ENCODE measurements at regions not wholly inside any gene's neighbourhood (a gene's known extent, or its start where the extent isn't known, plus 50 kb on each side); places are given as distances from the start of the nearest gene placed in this dataset.

DNA sequence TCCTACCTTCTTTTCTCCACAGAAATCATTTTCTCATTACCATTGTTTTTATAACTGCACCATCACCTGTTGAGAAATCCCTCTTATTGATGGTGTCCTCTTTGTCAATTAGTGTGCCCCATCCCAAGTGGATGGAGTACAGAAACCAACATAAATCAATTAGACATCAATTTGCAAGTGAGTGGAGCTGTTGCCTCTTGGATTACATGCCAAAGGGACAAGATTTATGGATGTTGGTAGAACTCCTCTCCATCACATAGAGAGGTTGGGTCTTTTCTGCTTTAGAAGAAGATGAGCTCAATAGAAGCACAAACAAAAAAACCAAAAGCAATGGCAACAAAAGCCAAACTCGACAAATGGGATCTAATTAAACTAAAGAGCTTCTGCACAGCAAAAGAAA lies 973.5 kb downstream of the CDH11 start:
- no peaks in the 10 kb centered on the region for H3K9me2 ChIP-seq (ENCODE audit: insufficient read depth, low read length)
- no peaks in the 10 kb centered on the region for H3K9me3 ChIP-seq (ENCODE audit: low read length)
- no peaks in the 10 kb centered on the region for H3K27me3 ChIP-seq (ENCODE audit: insufficient read depth, low read depth, low read length)
- H3K27ac ChIP-seq (ENCODE audit: low read length), result no peak overlapping the region
- no peak overlapping the region for H2AFZ ChIP-seq (ENCODE audit: low read depth, low read length)
- H3K79me2 ChIP-seq (replicated peaks; ENCODE audit: insufficient read depth, low read length), result no peaks in the 10 kb centered on the region
- no peaks in the 10 kb centered on the region for H3F3A ChIP-seq (ENCODE audit: insufficient read depth, low read length, poor library complexity, severe bottlenecking)
- H3K36me3 ChIP-seq (ENCODE audit: insufficient read depth, low read length), result no peaks in the 10 kb centered on the region
- H4K20me1 ChIP-seq (ENCODE audit: insufficient read depth), result no peaks in the 10 kb centered on the region
- H3K4me3 ChIP-seq (ENCODE audit: low read length), result no peak overlapping the region
- H3K9ac ChIP-seq (ENCODE audit: low read length), result no peak overlapping the region
- no peak for TF ChIP-seq RAD21 (conservative IDR thresholded peaks at IDR 0.05)
- H3K4me2 ChIP-seq (ENCODE audit: low read length), result no peak overlapping the region

DNA sequence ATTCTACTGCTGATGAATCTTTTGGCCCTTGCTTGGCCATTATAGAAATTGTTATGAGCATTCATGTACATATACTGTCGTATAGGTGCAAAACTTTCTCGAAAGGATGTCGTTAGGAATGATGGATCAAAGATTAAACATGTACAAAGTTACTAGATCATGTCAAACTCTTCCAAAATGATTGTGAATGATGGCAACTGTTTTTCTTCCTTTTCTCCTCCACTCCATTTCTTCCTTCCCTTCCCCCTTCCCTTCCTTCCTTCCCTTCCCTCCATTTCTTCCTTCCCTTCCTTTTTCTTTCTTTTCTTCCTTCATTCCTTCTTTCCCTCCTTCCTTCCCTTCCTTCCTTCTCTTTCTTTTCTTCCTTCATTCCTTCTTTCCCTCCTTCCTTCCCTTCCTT lies 973.9 kb downstream of the CDH11 start:
- Histone ChIP-seq H3K9ac (ENCODE audit: low read length) (no peak overlapping the region), H3K36me3 (ENCODE audit: insufficient read depth, low read length) (no peaks in the 10 kb centered on the region), H3K9me2 (ENCODE audit: insufficient read depth, low read length) (no peaks in the 10 kb centered on the region), H3K4me2 (ENCODE audit: low read length) (no peak overlapping the region), H3K9me3 (ENCODE audit: low read length) (no peaks in the 10 kb centered on the region), H3K27me3 (ENCODE audit: insufficient read depth, low read depth, low read length) (no peaks in the 10 kb centered on the region), H4K20me1 (ENCODE audit: insufficient read depth) (no peaks in the 10 kb centered on the region), H3F3A (ENCODE audit: insufficient read depth, low read length, poor library complexity, severe bottlenecking) (no peaks in the 10 kb centered on the region), H3K4me3 (ENCODE audit: low read length) (no peak overlapping the region), H3K27ac (ENCODE audit: low read length) (no peak overlapping the region), H2AFZ (ENCODE audit: low read depth, low read length) (no peak overlapping the region), H3K79me2 (replicated peaks; ENCODE audit: insufficient read depth, low read length) (no peaks in the 10 kb centered on the region)
- TF ChIP-seq MXI1 (conservative IDR thresholded peaks at IDR 0.05; ENCODE audit: poor library complexity, severe bottlenecking) (no peak), POLR2AphosphoS5 (IDR thresholded peaks at IDR 0.05) (no peak), EP300 (conservative IDR thresholded peaks at IDR 0.05; ENCODE audit: poor library complexity, severe bottlenecking) (no peak)

DNA sequence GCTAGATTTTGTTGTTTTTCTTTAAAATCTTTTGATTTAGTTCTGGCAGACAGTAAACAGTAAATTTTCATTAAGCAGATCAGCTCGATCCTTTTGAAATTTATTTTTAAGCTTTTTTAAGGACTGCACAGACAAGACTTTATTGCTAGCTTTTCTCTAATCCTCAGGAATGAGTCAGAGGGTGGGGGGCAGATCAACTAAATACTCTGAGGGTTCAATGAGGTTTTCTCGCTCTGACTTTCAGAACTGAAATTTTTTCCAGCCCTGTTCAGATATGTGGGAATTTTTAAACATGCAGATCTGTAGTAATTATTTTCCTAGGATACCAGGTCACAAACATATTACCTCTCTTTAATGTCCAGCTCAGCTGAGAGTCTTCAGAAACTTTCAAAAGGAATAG lies 977.2 kb downstream of the CDH11 start:
- no peaks in the 10 kb centered on the region for H3F3A ChIP-seq (ENCODE audit: insufficient read depth, low read length, poor library complexity, severe bottlenecking)
- H3K9ac ChIP-seq (ENCODE audit: low read length), result no peak overlapping the region
- no peaks in the 10 kb centered on the region for H3K36me3 ChIP-seq (ENCODE audit: insufficient read depth, low read length)
- no peak overlapping the region for H3K27ac ChIP-seq (ENCODE audit: low read length)
- H2AFZ ChIP-seq (ENCODE audit: low read depth, low read length), result no peak overlapping the region
- TF ChIP-seq, protein P1, sequence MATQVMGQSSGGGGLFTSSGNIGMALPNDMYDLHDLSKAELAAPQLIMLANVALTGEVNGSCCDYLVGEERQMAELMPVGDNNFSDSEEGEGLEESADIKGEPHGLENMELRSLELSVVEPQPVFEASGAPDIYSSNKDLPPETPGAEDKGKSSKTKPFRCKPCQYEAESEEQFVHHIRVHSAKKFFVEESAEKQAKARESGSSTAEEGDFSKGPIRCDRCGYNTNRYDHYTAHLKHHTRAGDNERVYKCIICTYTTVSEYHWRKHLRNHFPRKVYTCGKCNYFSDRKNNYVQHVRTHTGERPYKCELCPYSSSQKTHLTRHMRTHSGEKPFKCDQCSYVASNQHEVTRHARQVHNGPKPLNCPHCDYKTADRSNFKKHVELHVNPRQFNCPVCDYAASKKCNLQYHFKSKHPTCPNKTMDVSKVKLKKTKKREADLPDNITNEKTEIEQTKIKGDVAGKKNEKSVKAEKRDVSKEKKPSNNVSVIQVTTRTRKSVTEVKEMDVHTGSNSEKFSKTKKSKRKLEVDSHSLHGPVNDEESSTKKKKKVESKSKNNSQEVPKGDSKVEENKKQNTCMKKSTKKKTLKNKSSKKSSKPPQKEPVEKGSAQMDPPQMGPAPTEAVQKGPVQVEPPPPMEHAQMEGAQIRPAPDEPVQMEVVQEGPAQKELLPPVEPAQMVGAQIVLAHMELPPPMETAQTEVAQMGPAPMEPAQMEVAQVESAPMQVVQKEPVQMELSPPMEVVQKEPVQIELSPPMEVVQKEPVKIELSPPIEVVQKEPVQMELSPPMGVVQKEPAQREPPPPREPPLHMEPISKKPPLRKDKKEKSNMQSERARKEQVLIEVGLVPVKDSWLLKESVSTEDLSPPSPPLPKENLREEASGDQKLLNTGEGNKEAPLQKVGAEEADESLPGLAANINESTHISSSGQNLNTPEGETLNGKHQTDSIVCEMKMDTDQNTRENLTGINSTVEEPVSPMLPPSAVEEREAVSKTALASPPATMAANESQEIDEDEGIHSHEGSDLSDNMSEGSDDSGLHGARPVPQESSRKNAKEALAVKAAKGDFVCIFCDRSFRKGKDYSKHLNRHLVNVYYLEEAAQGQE (IDR thresholded peaks at IDR 0.05; ENCODE audit: borderline replicate concordance), result no peak
- TF ChIP-seq EZH2 (IDR thresholded peaks at IDR 0.05; ENCODE audit: borderline replicate concordance, insufficient read depth, low read length, poor library complexity, severe bottlenecking) (no peak), TAF1 (IDR thresholded peaks at IDR 0.05; ENCODE audit: low read depth) (no peak), SMC3 (conservative IDR thresholded peaks at IDR 0.05; ENCODE audit: poor library complexity) (no peak), RAD21 (conservative IDR thresholded peaks at IDR 0.05) (no peak), EP300 (conservative IDR thresholded peaks at IDR 0.05; ENCODE audit: poor library complexity, severe bottlenecking) (no peak), POLR2AphosphoS5 (IDR thresholded peaks at IDR 0.05) (no peak), MXI1 (conservative IDR thresholded peaks at IDR 0.05; ENCODE audit: poor library complexity, severe bottlenecking) (no peak)
- TF ChIP-seq, protein P2, sequence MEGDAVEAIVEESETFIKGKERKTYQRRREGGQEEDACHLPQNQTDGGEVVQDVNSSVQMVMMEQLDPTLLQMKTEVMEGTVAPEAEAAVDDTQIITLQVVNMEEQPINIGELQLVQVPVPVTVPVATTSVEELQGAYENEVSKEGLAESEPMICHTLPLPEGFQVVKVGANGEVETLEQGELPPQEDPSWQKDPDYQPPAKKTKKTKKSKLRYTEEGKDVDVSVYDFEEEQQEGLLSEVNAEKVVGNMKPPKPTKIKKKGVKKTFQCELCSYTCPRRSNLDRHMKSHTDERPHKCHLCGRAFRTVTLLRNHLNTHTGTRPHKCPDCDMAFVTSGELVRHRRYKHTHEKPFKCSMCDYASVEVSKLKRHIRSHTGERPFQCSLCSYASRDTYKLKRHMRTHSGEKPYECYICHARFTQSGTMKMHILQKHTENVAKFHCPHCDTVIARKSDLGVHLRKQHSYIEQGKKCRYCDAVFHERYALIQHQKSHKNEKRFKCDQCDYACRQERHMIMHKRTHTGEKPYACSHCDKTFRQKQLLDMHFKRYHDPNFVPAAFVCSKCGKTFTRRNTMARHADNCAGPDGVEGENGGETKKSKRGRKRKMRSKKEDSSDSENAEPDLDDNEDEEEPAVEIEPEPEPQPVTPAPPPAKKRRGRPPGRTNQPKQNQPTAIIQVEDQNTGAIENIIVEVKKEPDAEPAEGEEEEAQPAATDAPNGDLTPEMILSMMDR (IDR thresholded peaks at IDR 0.05; ENCODE audit: poor library complexity, severe bottlenecking), result no peak
- no peaks in the 10 kb centered on the region for H3K27me3 ChIP-seq (ENCODE audit: insufficient read depth, low read depth, low read length)
- no peak overlapping the region for H3K4me2 ChIP-seq (ENCODE audit: low read length)
- H3K9me2 ChIP-seq (ENCODE audit: insufficient read depth, low read length), result no peaks in the 10 kb centered on the region
- no peaks in the 10 kb centered on the region for H3K79me2 ChIP-seq (replicated peaks; ENCODE audit: insufficient read depth, low read length)
- no peaks in the 10 kb centered on the region for H4K20me1 ChIP-seq (ENCODE audit: insufficient read depth)
- no peak overlapping the region for H3K4me3 ChIP-seq (ENCODE audit: low read length)
- H3K9me3 ChIP-seq (ENCODE audit: low read length), result no peaks in the 10 kb centered on the region
